ENCODE measurements at regions not wholly inside any gene's neighbourhood (a gene's known extent, or its start where the extent isn't known, plus 50 kb on each side); places are given as distances from the start of the nearest gene placed in this dataset.

GRCh38 chr15:30824518-30825195 lies 79.1 kb upstream of the FAN1 start:
- TF ChIP-seq ZSCAN18 (tag by site-specific recombination; IDR thresholded peaks at IDR 0.05) = no peak
- no peak for TF ChIP-seq ZBTB7A (tag by site-specific recombination; IDR thresholded peaks at IDR 0.05; ENCODE audit: low read depth)
- TF ChIP-seq ZNF777 (tag by site-specific recombination; IDR thresholded peaks at IDR 0.05; ENCODE audit: borderline replicate concordance) = no peak
- no peak for TF ChIP-seq ZBTB17 (tag by site-specific recombination; IDR thresholded peaks at IDR 0.05)
- no peak for TF ChIP-seq CTCF (tag by site-specific recombination; IDR thresholded peaks at IDR 0.05)
- TF ChIP-seq ZNF274 (IDR thresholded peaks at IDR 0.05; ENCODE audit: low read length) = no peak
- TF ChIP-seq ZNF274 (tag by site-specific recombination; IDR thresholded peaks at IDR 0.05; ENCODE audit: borderline replicate concordance) = no peak
- TF ChIP-seq TSHZ1 (tag by site-specific recombination; IDR thresholded peaks at IDR 0.05; ENCODE audit: borderline replicate concordance) = no peak
- no peak for TF ChIP-seq ZNF830 (tag by site-specific recombination; IDR thresholded peaks at IDR 0.05; ENCODE audit: low read depth)
- no peak for TF ChIP-seq ZNF26 (tag by site-specific recombination; IDR thresholded peaks at IDR 0.05)
- TF ChIP-seq ZNF10 (tag by site-specific recombination; IDR thresholded peaks at IDR 0.05) = no peak
- no peak for TF ChIP-seq ZNF792 (tag by site-specific recombination; IDR thresholded peaks at IDR 0.05)
- no peak for TF ChIP-seq ZBTB10 (tag by site-specific recombination; IDR thresholded peaks at IDR 0.05)
